HUES6 (cell line): ENCODE measurements at regions not wholly inside any gene's neighbourhood (a gene's known extent, or its start where the extent isn't known, plus 50 kb on each side); places are given as distances from the start of the nearest gene placed in this dataset.

Experiments
- H3K27ac ChIP-seq: 2 replicates; pipeline ENCODE4 v1.7.0; 2013; ENCODE audit warnings: low read depth, mild to moderate bottlenecking, low read length, inconsistent platforms
- H3K27me3 ChIP-seq: 2 replicates; pipeline ENCODE4 v1.6.1; 2013; ENCODE audit warnings: low read length; ENCODE audit not compliant: control insufficient read depth, insufficient read depth
- H3K36me3 ChIP-seq: 2 replicates; pipeline ENCODE4 v1.6.1; 2013; ENCODE audit warnings: low read length; ENCODE audit not compliant: control insufficient read depth, insufficient read depth
- H3K4me1 ChIP-seq: 2 replicates; pipeline ENCODE4 v1.6.1; 2013; ENCODE audit warnings: low read length; ENCODE audit not compliant: control insufficient read depth, insufficient read depth
- H3K4me3 ChIP-seq: 2 replicates; pipeline ENCODE4 v1.5.1; 2013; ENCODE audit warnings: low read depth, low read length
- H3K9ac ChIP-seq: one replicate; pipeline ENCODE4 v1.6.1; 2013; ENCODE audit warnings: mild to moderate bottlenecking, low read length
- H3K9me3 ChIP-seq: 2 replicates; pipeline ENCODE4 v1.6.1; 2013; ENCODE audit warnings: low read depth, low read length; ENCODE audit not compliant: control insufficient read depth, insufficient read depth

DNA sequence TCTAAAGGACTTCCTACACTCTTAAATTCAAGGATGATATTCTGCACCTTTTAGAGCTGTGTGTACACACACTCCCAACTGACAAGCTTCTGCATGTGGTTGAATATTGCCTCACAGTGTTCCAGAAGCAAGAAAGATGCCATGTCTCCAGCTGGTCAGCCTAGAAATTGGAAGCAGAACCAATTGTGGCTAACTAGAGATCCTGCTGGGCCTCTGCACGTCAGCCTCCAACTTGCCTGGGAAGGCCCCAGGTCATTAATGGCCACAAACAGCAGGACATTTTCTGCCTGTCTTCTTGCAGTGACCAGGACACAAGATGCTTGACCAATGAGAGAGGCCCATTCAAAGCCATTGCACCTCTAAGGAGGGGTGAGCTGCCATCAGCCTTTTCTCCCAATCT lies 571.9 kb upstream of the BRINP1 start:
- H3K4me1 ChIP-seq, result peaks cover 14% of the 10 kb centered on the region
- no peak overlapping the region for H3K27ac ChIP-seq
- no peak overlapping the region for H3K9ac ChIP-seq
- no peaks in the 10 kb centered on the region for H3K9me3 ChIP-seq
- H3K27me3 ChIP-seq, result no peaks in the 10 kb centered on the region
- no peaks in the 10 kb centered on the region for H3K36me3 ChIP-seq
- no peak overlapping the region for H3K4me3 ChIP-seq

DNA sequence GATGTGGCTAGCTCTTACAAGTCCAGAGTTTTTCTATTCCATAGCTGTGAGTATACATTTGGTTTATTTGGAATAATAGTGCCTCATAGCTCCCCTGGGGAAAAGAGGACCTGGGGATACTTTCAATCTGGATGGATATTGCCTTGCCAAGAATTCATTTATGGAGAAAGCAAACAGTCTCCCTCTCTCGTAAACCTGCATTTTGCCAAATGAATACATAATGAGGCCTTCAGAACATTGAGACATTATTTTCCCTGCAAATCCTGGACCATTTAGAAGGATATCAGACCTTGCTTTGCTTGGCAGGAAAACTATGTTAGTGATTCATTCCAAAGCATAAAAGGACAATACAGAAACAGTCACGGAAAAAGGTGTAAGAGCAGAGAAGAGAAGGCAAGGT lies 569.6 kb upstream of the BRINP1 start:
- H3K27me3 ChIP-seq, result no peaks in the 10 kb centered on the region
- no peak overlapping the region for H3K9ac ChIP-seq
- no peak overlapping the region for H3K4me3 ChIP-seq
- no peaks in the 10 kb centered on the region for H3K9me3 ChIP-seq
- no peaks in the 10 kb centered on the region for H3K36me3 ChIP-seq
- H3K4me1 ChIP-seq, result peaks cover 14% of the 10 kb centered on the region
- no peak overlapping the region for H3K27ac ChIP-seq

DNA sequence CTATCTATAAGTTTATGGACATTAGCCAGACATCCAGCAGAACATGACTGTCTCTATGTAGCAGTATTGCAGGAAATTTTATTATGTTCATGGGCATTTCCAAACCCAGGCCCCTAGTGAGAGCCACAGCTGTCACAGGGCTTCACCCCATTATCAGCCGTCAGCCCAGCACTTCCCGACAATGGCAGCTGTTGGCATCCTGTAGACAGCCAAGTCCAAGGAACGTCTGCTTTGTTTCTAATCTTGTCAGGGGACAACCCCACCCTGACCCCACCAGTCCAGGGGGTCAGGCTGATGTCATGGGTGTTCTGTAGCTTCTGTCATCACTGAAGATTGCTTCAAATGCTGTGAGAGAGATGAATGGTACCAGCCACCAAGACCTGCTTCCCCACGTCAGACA lies 565.3 kb upstream of the BRINP1 start:
- Histone ChIP-seq H3K27me3 (no peaks in the 10 kb centered on the region), H3K4me3 (no peak overlapping the region), H3K36me3 (no peaks in the 10 kb centered on the region), H3K9ac (no peak overlapping the region), H3K4me1 (peaks cover 8% of the 10 kb centered on the region), H3K9me3 (0 out of 2 replicates have a peak, but pooled peaks cover 4% of the 10 kb centered on the region), H3K27ac (no peak overlapping the region)

DNA sequence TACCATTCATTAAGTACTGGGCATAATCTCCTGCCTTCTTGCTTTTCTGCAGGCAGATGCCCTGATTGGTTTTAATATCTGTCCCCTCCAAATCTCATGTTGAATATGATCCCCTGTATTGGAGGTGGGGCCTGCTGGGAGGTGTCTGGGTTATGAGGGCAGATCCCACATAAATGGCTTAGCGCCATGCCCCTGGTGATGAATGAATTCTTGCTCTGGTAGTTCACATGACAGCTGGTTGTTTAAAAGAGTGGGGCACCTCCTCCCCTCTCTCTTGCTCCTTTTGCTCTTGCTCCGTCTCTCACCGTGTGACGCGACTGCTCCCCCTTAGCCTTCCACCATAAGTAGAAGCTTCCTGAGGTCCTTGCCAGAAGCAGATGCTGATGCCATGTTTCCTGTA lies 564.0 kb upstream of the BRINP1 start:
- Histone ChIP-seq H3K4me1 (no peaks in the 10 kb centered on the region), H3K9me3 (0 out of 2 replicates have a peak, but pooled peaks cover 4% of the 10 kb centered on the region), H3K36me3 (no peaks in the 10 kb centered on the region), H3K4me3 (no peak overlapping the region), H3K9ac (no peak overlapping the region), H3K27me3 (no peaks in the 10 kb centered on the region), H3K27ac (no peak overlapping the region)

DNA sequence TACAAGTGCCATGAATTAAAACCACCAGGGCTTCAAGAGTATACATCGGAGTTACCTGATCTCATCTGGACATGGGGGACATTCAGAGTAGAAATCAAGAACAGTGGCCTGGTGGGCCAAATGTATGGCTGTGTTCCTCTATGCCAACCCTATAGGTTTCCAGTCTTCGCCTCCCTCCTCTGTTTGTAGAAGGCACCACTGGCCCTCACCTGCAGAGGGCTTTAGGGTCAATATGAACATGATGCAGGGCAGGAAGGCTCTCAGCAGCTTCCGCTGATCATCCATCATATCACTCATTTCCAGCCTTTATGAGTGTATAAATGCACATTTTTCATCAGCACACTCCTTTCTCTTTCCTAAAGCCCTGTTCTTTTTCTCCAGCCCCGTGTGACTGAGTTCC lies 555.5 kb upstream of the BRINP1 start:
- 0 out of 2 replicates have a peak, but pooled peaks cover 5% of the 10 kb centered on the region for H3K9me3 ChIP-seq
- H3K4me1 ChIP-seq, result no peaks in the 10 kb centered on the region

DNA sequence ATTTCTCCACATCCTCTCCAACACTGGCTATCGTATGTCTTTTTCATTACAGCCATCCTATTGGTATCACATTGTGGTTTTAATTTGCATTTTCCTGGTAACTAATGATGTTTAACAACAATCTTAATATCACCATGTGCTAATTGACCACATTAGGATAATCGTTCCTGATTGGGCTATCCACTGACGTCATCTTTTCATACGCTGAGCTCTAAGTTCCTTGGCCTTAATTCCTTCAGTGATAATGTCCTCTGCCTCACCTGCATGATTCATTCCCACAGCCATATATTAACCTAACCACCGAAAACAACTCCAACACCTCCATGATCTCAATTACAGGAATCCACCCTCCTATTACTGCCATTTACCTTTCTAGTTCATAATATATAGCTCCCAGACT lies 547.9 kb upstream of the BRINP1 start:
- H3K4me3 ChIP-seq, result no peak overlapping the region
- H3K4me1 ChIP-seq, result no peaks in the 10 kb centered on the region
- 0 out of 2 replicates have a peak, but pooled peaks cover 5% of the 10 kb centered on the region for H3K9me3 ChIP-seq

More for the DNA sequence above, 555.5 kb upstream of the BRINP1 start:
- H3K4me3 ChIP-seq, result no peak overlapping the region
- H3K27me3 ChIP-seq, result no peaks in the 10 kb centered on the region
- no peak overlapping the region for H3K9ac ChIP-seq
- H3K27ac ChIP-seq, result no peak overlapping the region
- H3K36me3 ChIP-seq, result no peaks in the 10 kb centered on the region

DNA sequence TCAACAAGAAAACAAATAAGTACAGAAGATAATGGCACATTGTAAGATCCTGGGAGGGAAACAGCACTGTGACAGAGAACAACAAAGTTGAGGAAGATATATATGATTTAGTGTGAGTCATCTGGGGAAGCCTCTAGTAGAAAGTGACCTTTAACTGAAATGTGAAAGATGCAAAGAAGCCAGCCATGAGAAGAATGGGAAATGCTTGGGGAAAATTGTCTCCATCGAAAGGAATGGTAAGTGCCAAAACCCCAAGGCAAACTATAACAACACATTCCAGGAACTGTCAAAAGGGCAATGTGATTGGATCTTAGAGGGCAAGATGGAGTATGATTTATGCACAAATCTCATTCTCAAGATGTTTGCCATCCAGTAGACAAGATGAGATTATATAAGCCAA lies 537.8 kb upstream of the BRINP1 start:
- H3K27ac ChIP-seq, result no peak overlapping the region
- H3K4me3 ChIP-seq, result no peak overlapping the region
- H3K36me3 ChIP-seq, result no peaks in the 10 kb centered on the region

More for the DNA sequence above, 547.9 kb upstream of the BRINP1 start:
- Histone ChIP-seq H3K27ac (no peak overlapping the region), H3K27me3 (no peaks in the 10 kb centered on the region), H3K36me3 (no peaks in the 10 kb centered on the region), H3K9ac (no peak overlapping the region)

DNA sequence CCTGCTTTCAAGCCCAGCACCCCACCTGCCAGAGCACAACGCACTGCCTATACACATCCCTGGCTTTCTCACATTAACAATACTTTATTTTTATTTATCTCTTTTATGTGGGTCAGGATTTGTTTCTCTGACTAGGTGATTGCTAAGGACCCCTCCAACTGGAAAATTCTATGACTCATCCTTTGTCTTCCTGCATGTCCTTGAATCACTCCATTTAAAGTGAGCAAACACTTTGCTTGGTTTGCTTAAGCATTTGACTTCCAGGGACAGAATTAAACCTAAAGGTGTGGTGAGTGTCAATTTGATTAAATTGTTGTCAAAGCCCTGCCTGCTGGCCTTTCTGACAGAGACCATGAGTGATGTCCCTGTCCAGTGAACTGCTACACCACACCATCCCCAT lies 536.5 kb upstream of the BRINP1 start:
- Histone ChIP-seq H3K4me3 (no peak overlapping the region), H3K4me1 (peaks cover 10% of the 10 kb centered on the region; the same call in 1 of the 2 replicates), H3K27ac (no peak overlapping the region), H3K9ac (no peak overlapping the region), H3K36me3 (no peaks in the 10 kb centered on the region), H3K9me3 (peaks cover 12% of the 10 kb centered on the region; the same call in 1 of the 2 replicates), H3K27me3 (no peaks in the 10 kb centered on the region)

More for the DNA sequence above, 537.8 kb upstream of the BRINP1 start:
- Histone ChIP-seq H3K27me3 (no peaks in the 10 kb centered on the region), H3K9me3 (peaks cover 12% of the 10 kb centered on the region; the same call in 1 of the 2 replicates), H3K4me1 (peaks cover 10% of the 10 kb centered on the region; the same call in 1 of the 2 replicates), H3K9ac (no peak overlapping the region)

DNA sequence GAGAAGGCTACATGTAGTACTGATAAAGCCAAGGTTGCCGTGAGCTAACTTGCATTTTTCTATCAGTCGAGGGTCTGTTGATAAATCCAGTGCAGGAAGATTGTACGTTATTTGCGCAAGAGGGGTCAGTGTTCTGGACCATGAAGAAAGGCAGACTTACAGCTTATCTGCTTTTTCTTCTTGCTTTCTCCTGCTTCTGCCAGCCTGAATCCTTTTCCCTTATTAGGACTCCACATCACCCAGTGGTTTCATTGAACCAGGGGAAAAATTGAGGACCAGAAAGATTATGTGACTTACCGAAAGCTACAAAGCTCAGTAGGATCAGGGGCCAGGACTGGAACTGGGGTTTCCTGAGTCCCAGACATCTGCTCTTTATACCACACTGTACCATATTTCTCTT lies 534.6 kb upstream of the BRINP1 start:
- H3K4me1 ChIP-seq, result peaks cover 10% of the 10 kb centered on the region; the same call in 1 of the 2 replicates
- H3K27me3 ChIP-seq, result no peaks in the 10 kb centered on the region
- no peak overlapping the region for H3K4me3 ChIP-seq
- H3K9me3 ChIP-seq, result peaks cover 12% of the 10 kb centered on the region; the same call in 1 of the 2 replicates
- no peak overlapping the region for H3K27ac ChIP-seq
- H3K9ac ChIP-seq, result no peak overlapping the region
- no peaks in the 10 kb centered on the region for H3K36me3 ChIP-seq

DNA sequence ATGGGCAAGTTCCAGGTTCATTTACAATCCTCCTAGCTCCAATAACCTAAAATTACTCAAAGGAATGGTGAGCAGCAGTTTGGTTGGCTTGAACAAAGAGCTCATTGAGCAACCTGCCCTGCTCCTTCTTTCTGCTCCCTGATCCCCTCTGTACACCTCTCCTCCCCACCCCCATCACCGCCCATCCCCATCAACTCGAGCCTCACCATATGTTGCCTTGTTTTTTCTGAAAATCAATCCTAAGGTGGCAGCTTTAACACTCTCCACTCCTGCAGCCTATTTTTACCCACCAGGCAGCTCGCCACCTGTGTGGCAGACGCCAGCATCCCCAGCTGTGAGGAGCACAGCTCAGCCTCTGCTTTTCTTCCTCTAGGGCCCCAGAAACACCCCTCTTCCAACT lies 533.4 kb upstream of the BRINP1 start:
- Histone ChIP-seq H3K27me3 (no peaks in the 10 kb centered on the region), H3K4me1 (peaks cover 10% of the 10 kb centered on the region; the same call in 1 of the 2 replicates), H3K9me3 (peaks cover 4% of the 10 kb centered on the region; the same call in 1 of the 2 replicates), H3K27ac (no peak overlapping the region), H3K36me3 (no peaks in the 10 kb centered on the region), H3K4me3 (no peak overlapping the region), H3K9ac (no peak overlapping the region)

DNA sequence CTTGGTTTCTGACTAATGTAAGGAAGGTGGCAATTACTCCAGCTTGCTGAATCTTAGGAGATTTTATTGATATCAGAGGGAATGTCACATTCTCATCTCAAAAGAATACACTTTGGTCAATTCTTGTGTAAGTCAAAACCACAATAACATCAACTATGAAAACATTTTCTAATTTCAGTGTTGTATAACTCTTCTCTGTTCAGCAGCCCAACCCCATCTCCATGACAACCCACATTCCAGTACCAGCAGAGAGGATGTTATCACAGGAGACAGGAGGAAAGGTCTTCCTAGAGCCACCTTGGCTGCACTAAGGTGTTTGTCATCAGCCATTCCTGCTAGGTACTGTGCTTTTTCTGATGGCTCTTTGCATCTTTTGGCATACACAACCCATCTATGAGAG lies 529.1 kb upstream of the BRINP1 start:
- no peak overlapping the region for H3K27ac ChIP-seq
- H3K9ac ChIP-seq, result no peak overlapping the region
- no peaks in the 10 kb centered on the region for H3K36me3 ChIP-seq
- H3K4me1 ChIP-seq, result peaks cover 3% of the 10 kb centered on the region; the same call in 1 of the 2 replicates
- H3K27me3 ChIP-seq, result peaks cover under 1% of the 10 kb centered on the region; the same call in 1 of the 2 replicates
- H3K4me3 ChIP-seq, result no peak overlapping the region
- H3K9me3 ChIP-seq, result no peaks in the 10 kb centered on the region
